GM23248 (cell line): ENCODE measurements at regions not wholly inside any gene's neighbourhood (a gene's known extent, or its start where the extent isn't known, plus 50 kb on each side); places are given as distances from the start of the nearest gene placed in this dataset.
A peak's percentile ranks its signal among the peaks of the same experiment; 100 is the strongest.

Source experiments
- DNase-seq: peaks from one replicate; pipeline ENCODE4 v3.0.0-alpha.2; 2015
- H2AFZ ChIP-seq: fragments of 200-600 bp; sonication (generic); 2 replicates; pipeline ENCODE4 v1.6.1; 2016; ENCODE audit warnings: antibody characterized with exemption
- H3F3A ChIP-seq: fragments of 200-600 bp; sonication (generic); 2 replicates; pipeline ENCODE4 v1.6.1; 2016; ENCODE audit warnings: mild to moderate bottlenecking, antibody characterized with exemption, mixed run types; ENCODE audit not compliant: insufficient read depth
- H3K27ac ChIP-seq: fragments of 200-600 bp; sonication (generic); 2 replicates; pipeline ENCODE4 v1.5.1; 2016; ENCODE audit warnings: mild to moderate bottlenecking
- H3K27me3 ChIP-seq: fragments of 200-600 bp; sonication (generic); replicated peaks from 2 replicates; pipeline ENCODE4 v1.6.1; 2016; ENCODE audit warnings: mild to moderate bottlenecking; ENCODE audit not compliant: insufficient read depth
- H3K36me3 ChIP-seq: fragments of 200-600 bp; sonication (generic); 2 replicates; pipeline ENCODE4 v1.6.1; 2016; ENCODE audit warnings: low read depth, mild to moderate bottlenecking
- H3K4me1 ChIP-seq: fragments of 200-600 bp; sonication (generic); 2 replicates; pipeline ENCODE4 v1.6.1; 2016; ENCODE audit warnings: mild to moderate bottlenecking; ENCODE audit not compliant: insufficient read depth
- H3K4me2 ChIP-seq: fragments of 200-600 bp; sonication (generic); one replicate; pipeline ENCODE4 v1.6.1; 2016; ENCODE audit warnings: mild to moderate bottlenecking; ENCODE audit not compliant: unreplicated experiment
- H3K4me3 ChIP-seq: fragments of 200-600 bp; sonication (generic); 2 replicates; pipeline ENCODE4 v1.5.1; 2016; ENCODE audit warnings: mild to moderate bottlenecking
- H3K79me2 ChIP-seq: fragments of 200-600 bp; sonication (generic); 2 replicates; pipeline ENCODE4 v1.6.1; 2016; ENCODE audit warnings: mild to moderate bottlenecking; ENCODE audit not compliant: insufficient read depth
- H3K9ac ChIP-seq: fragments of 200-600 bp; sonication (generic); 2 replicates; pipeline ENCODE4 v1.6.1; 2016; ENCODE audit warnings: mild to moderate bottlenecking
- H3K9me2 ChIP-seq: fragments of 200-600 bp; sonication (generic); 2 replicates; pipeline ENCODE4 v1.6.1; 2016; ENCODE audit warnings: mixed run types, mild to moderate bottlenecking, moderate library complexity; ENCODE audit not compliant: insufficient read depth
- H3K9me3 ChIP-seq: fragments of 200-600 bp; sonication (generic); one replicate; pipeline ENCODE4 v1.6.1; 2017; ENCODE audit warnings: low read depth
- H4K20me1 ChIP-seq: fragments of 200-600 bp; sonication (generic); 2 replicates; pipeline ENCODE4 v1.6.0; 2016; ENCODE audit not compliant: insufficient read depth
- EZH2 ChIP-seq: fragments of 200-600 bp; sonication (generic); IDR thresholded peaks from 2 replicates; pipeline ENCODE4 v1.6.1; 2018; ENCODE audit warnings: antibody characterized with exemption, mild to moderate bottlenecking; ENCODE audit not compliant: insufficient read depth, poor library complexity, severe bottlenecking
- EZH2phosphoT487 ChIP-seq: fragments of 200-600 bp; sonication (generic); IDR thresholded peaks from 2 replicates; pipeline ENCODE4 v1.6.1; 2018; ENCODE audit warnings: antibody characterized with exemption, moderate library complexity, mild to moderate bottlenecking, low read depth; ENCODE audit not compliant: insufficient read depth
- WGBS, 2 experiments: methylation state at CpG; one replicate each; pipeline ENCODE4 v1.1.6; 2015 to 2017; ENCODE audit warnings: low lambda C conversion rate in 2 of 2, low coverage in 1 of 2; ENCODE audit errors: missing lambda C conversion rate in 2 of 2; 5-methylcytosine and 5-hydroxymethylcytosine counted together
- in situ Hi-C: fragments of 300-500 bp; cut with MboI; formaldehyde crosslinking; loops from 2 replicates; pipeline ENCODE4 v1.15.0; 2020

- Histone ChIP-seq H3K27me3 (no peaks in the 10 kb centered on the region), H3K9me3 (no peaks in the 10 kb centered on the region), H3K4me1 (peaks cover 28% of the 10 kb centered on the region), H3K9me2 (no peaks in the 10 kb centered on the region), H3F3A (peaks cover 19% of the 10 kb centered on the region), H4K20me1 (no peaks in the 10 kb centered on the region), H3K4me3 (no peak overlapping the region), H3K9ac (no peak overlapping the region), H2AFZ (peak overlapping the region; percentile 46; the same call in 1 of the 2 replicates), H3K4me2 (peak overlapping the region; percentile 60), H3K36me3 (no peaks in the 10 kb centered on the region), H3K79me2 (no peaks in the 10 kb centered on the region), H3K27ac (peak overlapping the region; percentile 47; the same call in 1 of the 2 replicates)
- no peak for TF ChIP-seq EZH2
- no peak for TF ChIP-seq EZH2phosphoT487
- WGBS, 2 experiments, result 10 to 13% methylated on average over 4 of the region's 4 CpGs
- in situ Hi-C loops, result no loop called here
- DNase-seq, result peak; percentile 73
Measured at GRCh38 chr4:14096396-14096965, 469.0 kb upstream of the BOD1L1 start.

GRCh38 chr4:14100349-14100748 is 472.8 kb upstream of the BOD1L1 start:
- Histone ChIP-seq H3K4me2 (no peak overlapping the region), H2AFZ (no peak overlapping the region), H3K4me1 (peaks cover 23% of the 10 kb centered on the region), H3K4me3 (no peak overlapping the region), H3K79me2 (no peaks in the 10 kb centered on the region), H3K9ac (no peak overlapping the region), H3K36me3 (no peaks in the 10 kb centered on the region), H4K20me1 (no peaks in the 10 kb centered on the region), H3K9me3 (no peaks in the 10 kb centered on the region), H3F3A (peaks cover 19% of the 10 kb centered on the region), H3K27ac (no peak overlapping the region), H3K9me2 (no peaks in the 10 kb centered on the region), H3K27me3 (no peaks in the 10 kb centered on the region)
- DNase-seq, result no peak
- 49 to 64% methylated on average over 4 of the region's 4 CpGs for WGBS, 2 experiments
- in situ Hi-C loops, result no loop called here
- no peak for TF ChIP-seq EZH2
- TF ChIP-seq EZH2phosphoT487, result no peak

- peak overlapping the region; percentile 13 for H3K4me2 ChIP-seq
Measured at GRCh38 chr4:14110407-14110806, 482.9 kb upstream of the BOD1L1 start.

GRCh38 chr4:14111730-14112181 is 484.2 kb upstream of the BOD1L1 start:
- Histone ChIP-seq H3K9ac (peak overlapping the region; percentile 74), H3K36me3 (no peaks in the 10 kb centered on the region), H2AFZ (peak overlapping the region; percentile 70), H3K9me2 (no peaks in the 10 kb centered on the region), H3K4me3 (peak overlapping the region; percentile 71), H3F3A (peaks cover 27% of the 10 kb centered on the region), H3K27me3 (no peaks in the 10 kb centered on the region), H3K4me1 (peaks cover 23% of the 10 kb centered on the region), H3K9me3 (peaks cover 5% of the 10 kb centered on the region), H3K27ac (peak overlapping the region; percentile 73), H3K79me2 (no peaks in the 10 kb centered on the region), H4K20me1 (no peaks in the 10 kb centered on the region), H3K4me2 (peak overlapping the region; percentile 78)
- peak; percentile 89 for DNase-seq
- in situ Hi-C loops, result no loop called here
- 19 to 26% methylated on average over 6 of the region's 6 CpGs for WGBS, 2 experiments
- TF ChIP-seq EZH2, result no peak
- no peak for TF ChIP-seq EZH2phosphoT487

More at GRCh38 chr4:14110407-14110806, 482.9 kb upstream of the BOD1L1 start:
- WGBS, 2 experiments, result 43 to 45% methylated on average over 2 of the region's 2 CpGs
- Histone ChIP-seq H3K9ac (no peak overlapping the region), H2AFZ (0 out of 2 replicates have a peak overlapping the region, but pooled peaks have one; percentile 9), H3K4me3 (no peak overlapping the region), H4K20me1 (no peaks in the 10 kb centered on the region), H3K4me1 (peaks cover 23% of the 10 kb centered on the region), H3K79me2 (no peaks in the 10 kb centered on the region), H3K27me3 (no peaks in the 10 kb centered on the region), H3K36me3 (no peaks in the 10 kb centered on the region), H3K9me2 (no peaks in the 10 kb centered on the region), H3K27ac (peak overlapping the region; percentile 31), H3K9me3 (peaks cover 6% of the 10 kb centered on the region), H3F3A (peaks cover 27% of the 10 kb centered on the region)
- TF ChIP-seq EZH2, result no peak
- no peak for TF ChIP-seq EZH2phosphoT487
- in situ Hi-C loops, result no loop called here
- peak; percentile 89 for DNase-seq
